ENCODE measurements at regions not wholly inside any gene's neighbourhood (a gene's known extent, or its start where the extent isn't known, plus 50 kb on each side); places are given as distances from the start of the nearest gene placed in this dataset.

DNA sequence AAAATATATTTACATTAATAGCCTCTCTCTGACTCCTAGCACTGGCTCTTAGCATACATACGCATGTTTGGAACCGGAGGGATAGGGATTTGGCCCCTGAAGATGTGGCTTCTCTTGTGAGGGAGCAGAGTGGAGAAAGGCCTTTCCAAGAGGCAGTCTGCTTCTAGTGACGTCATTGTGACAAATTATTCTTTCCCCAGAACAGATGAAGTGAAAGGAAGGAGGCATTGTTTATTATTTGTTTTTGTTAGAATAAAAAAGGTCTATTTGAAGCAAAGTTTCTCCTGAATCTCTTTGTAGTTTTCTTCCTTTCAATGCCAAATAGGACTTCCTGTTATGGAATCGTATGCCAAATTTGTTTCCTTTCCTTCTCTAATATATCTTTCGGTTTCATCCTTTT is 361.6 kb downstream of the ICE1 start:
- no peak overlapping the region for H3K27ac ChIP-seq
- TF ChIP-seq ZFX (IDR thresholded peaks at IDR 0.05), result no peak
- TF ChIP-seq, protein P1, sequence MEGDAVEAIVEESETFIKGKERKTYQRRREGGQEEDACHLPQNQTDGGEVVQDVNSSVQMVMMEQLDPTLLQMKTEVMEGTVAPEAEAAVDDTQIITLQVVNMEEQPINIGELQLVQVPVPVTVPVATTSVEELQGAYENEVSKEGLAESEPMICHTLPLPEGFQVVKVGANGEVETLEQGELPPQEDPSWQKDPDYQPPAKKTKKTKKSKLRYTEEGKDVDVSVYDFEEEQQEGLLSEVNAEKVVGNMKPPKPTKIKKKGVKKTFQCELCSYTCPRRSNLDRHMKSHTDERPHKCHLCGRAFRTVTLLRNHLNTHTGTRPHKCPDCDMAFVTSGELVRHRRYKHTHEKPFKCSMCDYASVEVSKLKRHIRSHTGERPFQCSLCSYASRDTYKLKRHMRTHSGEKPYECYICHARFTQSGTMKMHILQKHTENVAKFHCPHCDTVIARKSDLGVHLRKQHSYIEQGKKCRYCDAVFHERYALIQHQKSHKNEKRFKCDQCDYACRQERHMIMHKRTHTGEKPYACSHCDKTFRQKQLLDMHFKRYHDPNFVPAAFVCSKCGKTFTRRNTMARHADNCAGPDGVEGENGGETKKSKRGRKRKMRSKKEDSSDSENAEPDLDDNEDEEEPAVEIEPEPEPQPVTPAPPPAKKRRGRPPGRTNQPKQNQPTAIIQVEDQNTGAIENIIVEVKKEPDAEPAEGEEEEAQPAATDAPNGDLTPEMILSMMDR (conservative IDR thresholded peaks at IDR 0.05), result no peak

DNA sequence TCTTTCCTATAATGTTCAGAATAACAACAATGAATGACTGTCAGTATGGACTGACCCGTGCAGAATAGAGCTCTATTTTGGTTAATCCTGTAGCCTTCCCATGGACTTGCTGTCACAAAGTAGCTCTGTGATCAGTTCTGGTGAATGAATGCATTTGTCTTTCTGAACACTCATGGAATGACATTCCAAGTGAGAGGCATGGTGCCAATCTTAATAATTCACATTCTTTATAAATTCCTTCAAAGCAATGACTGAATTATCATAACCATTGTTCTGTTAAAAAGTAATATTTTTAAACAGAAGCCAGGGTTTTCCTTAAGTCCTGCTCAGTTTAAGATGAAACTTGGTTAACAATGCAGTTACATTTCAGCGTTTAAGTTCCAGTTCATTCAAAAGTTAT is 360.5 kb downstream of the ICE1 start:
- TF ChIP-seq, protein P1 (conservative IDR thresholded peaks at IDR 0.05), result no peak
- no peak for TF ChIP-seq ZFX (IDR thresholded peaks at IDR 0.05)

DNA sequence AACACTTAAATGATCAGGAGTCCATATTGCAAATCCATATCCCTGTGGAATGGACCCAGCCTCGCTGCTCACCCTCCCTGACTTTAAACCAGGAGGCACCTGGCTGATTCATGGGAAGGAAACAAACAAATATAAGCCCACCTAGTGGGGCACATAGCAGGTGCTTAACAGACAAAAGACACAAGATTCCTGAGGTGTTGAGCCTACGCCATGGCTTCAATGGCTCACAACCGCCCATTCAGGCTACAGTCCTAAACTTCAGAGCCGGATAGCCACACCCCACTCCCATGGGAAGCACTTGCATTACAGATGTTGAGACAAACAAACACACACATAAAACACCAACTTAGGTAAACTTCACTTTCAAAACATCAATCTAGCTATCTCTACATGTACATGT is 359.9 kb downstream of the ICE1 start:
- TF ChIP-seq ZFX (IDR thresholded peaks at IDR 0.05), result no peak
- no peak overlapping the region for H3K27ac ChIP-seq

More for the DNA sequence above, 360.5 kb downstream of the ICE1 start:
- H3K27ac ChIP-seq, result no peak overlapping the region

DNA sequence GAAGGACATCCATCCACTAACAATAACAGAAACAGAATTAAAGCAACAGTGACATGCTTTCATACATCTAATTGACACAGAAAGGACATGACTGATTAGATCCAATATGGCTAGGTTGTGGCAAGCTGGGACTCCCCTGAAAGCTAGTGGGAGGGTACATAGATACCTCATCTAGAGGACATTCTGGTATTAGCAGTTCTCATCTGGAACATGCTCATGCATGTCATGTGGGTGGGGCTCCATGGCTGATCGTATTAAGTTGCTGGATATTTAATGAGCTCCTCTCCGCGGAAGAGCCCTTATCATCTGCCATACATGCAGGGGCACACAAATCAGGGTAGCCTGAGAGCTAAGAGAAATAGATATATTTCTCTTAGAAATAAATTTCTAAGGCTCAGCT is 358.9 kb downstream of the ICE1 start:
- no peak overlapping the region for H3K27ac ChIP-seq
- TF ChIP-seq, protein P1 (conservative IDR thresholded peaks at IDR 0.05), result no peak
- TF ChIP-seq ZFX (IDR thresholded peaks at IDR 0.05), result no peak

DNA sequence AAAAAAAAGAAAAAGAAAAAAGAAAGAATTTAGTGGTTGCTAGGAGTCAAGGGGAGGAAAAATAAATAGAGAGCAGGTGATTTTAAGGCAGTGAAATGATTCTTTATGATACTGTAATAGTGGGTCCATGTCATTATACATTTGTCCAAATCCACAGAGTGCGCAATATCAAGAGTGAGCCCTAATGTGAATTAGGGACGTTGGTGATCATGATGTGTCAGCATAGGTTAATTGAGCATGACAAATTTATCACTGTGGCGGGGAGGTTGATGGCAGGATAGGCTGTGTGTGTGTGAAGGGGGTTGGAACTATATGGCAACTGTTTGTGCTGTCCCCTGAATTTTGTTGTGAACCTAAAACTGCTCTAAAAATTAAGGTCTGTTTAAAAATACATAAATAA is 357.8 kb downstream of the ICE1 start:
- no peak overlapping the region for H3K27ac ChIP-seq
- no peak for TF ChIP-seq ZFX (IDR thresholded peaks at IDR 0.05)
- TF ChIP-seq, protein P1 (conservative IDR thresholded peaks at IDR 0.05), result no peak

DNA sequence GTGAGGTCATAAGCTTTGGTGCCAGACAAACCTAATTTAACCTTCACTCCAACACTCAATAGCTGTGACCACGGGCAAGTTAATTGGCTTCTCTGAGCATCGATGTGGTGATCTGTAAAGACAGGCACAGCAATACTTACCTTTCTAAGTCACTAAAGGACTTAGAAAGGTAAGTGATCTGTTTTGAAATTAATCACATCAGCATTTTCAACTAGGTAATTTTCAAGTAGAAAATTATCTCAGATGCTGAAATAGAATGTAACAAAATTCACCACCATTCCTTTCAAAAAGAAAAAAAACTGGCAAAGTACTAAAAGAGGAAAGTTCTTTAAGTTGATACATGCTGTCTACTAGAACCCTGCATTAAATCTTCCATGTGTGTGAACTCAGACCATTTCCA is 354.5 kb downstream of the ICE1 start:
- TF ChIP-seq, protein P1 (conservative IDR thresholded peaks at IDR 0.05), result no peak
- no peak for TF ChIP-seq ZFX (IDR thresholded peaks at IDR 0.05)
- no peak overlapping the region for H3K27ac ChIP-seq

DNA sequence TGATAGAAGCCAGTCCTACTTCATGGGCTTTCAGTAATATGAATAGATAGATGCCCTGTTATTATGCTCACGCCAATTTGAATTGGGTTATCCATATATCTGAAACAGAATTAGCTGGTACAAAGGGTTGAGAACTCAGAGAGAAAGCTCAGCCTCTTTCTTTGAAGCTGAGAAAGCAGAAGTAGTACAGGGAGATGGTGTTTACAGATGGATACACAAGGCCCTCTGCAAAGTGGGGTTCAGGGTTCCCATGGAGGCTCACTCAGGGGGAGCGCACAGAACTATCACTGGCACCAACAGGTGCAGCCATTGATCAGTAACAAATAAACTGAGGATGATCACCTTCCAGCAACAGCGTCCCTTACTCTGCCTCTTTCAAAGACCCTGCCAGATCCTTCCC is 349.7 kb downstream of the ICE1 start:
- TF ChIP-seq, protein P1 (conservative IDR thresholded peaks at IDR 0.05), result no peak
- TF ChIP-seq ZFX (IDR thresholded peaks at IDR 0.05), result no peak
- H3K27ac ChIP-seq, result no peak overlapping the region

DNA sequence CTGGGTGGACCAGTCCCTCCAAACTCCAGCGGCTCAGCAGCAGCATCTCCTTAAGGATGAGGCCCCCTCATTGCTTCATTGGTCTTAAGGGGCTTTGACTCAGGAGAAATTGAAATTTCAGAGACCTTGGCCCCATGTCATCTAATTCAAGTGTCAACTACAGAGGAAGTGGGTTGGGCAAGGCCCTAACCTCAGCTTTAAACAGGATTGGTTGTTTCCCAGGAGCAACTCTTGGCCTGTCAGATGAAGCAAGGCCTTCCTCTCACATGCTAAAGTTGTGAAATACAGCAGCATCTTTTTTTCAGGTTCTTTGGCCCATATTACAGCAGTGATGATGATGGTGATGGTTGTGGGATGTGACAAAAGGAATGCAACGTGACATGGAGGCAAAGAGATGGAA is 348.3 kb downstream of the ICE1 start:
- no peak overlapping the region for H3K27ac ChIP-seq

More for the DNA sequence above, 348.3 kb downstream of the ICE1 start:
- TF ChIP-seq, protein P1 (conservative IDR thresholded peaks at IDR 0.05), result no peak
- no peak for TF ChIP-seq ZFX (IDR thresholded peaks at IDR 0.05)
